Stimulated activated effector memory CD8-positive, alpha-beta T cell treated with anti-CD3 and anti-CD28 coated beads, Interleukin-12 subunit alpha, Interleukin-12 subunit beta, amount 100 ng/mL, for 72 hours (primary cell): ENCODE measurements at regions not wholly inside any gene's neighbourhood (a gene's known extent, or its start where the extent isn't known, plus 50 kb on each side); places are given as distances from the start of the nearest gene placed in this dataset.

ENCODE experiments used
- ATAC-seq: fragments of 150-1000 bp; cut with Tn5 transposase; 2 replicates; pipeline ENCODE4 v1.10.0; 2021
- DNase-seq, 2 donors: peaks; one replicate each; pipeline ENCODE4 v3.0.0; 2021 to 2022; ENCODE audit warnings: low spot score in 2 of 2
- H3K27ac Mint-ChIP-seq: one replicate; pipeline ENCODE4 v1.8.0; 2022; ENCODE audit warnings: mild to moderate bottlenecking, mixed read lengths
- H3K36me3 Mint-ChIP-seq: one replicate; pipeline ENCODE4 v1.8.0; 2022; ENCODE audit warnings: mild to moderate bottlenecking, mixed read lengths
- H3K4me1 Mint-ChIP-seq: one replicate; pipeline ENCODE4 v1.8.0; 2022; ENCODE audit warnings: mixed read lengths
- H3K4me3 Mint-ChIP-seq: one replicate; pipeline ENCODE4 v1.8.0; 2022; ENCODE audit warnings: mild to moderate bottlenecking, mixed read lengths
- H3K9me3 Mint-ChIP-seq: one replicate; pipeline ENCODE4 v1.8.0; 2022; ENCODE audit warnings: mixed read lengths

DNA sequence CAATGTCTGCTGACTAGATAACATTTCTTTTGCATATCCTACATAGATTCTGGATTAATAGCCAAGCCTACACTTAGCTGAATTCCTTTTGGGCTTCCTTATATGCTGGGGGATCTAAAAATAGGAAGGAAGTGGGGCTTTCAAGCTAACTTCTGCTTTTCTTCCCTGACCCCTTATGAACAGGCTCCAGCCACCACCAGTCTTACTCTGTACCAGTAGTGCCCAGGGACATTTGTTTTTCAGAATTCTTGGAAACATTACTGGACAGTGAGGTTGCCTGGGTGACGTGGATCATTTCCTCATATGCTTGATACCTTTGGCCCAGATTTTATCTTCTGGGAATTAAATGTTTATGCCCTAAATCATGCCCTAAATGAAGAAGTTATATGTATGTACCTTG, 55.9 kb upstream of the SRRM4 start:
- Mint-ChIP-seq H3K4me3 (no peak overlapping the region), H3K9me3 (peaks cover 14% of the 10 kb centered on the region), H3K36me3 (no peaks in the 10 kb centered on the region), H3K4me1 (no peaks in the 10 kb centered on the region), H3K27ac (no peak overlapping the region)
- ATAC-seq, result no peak
- no peak for DNase-seq

DNA sequence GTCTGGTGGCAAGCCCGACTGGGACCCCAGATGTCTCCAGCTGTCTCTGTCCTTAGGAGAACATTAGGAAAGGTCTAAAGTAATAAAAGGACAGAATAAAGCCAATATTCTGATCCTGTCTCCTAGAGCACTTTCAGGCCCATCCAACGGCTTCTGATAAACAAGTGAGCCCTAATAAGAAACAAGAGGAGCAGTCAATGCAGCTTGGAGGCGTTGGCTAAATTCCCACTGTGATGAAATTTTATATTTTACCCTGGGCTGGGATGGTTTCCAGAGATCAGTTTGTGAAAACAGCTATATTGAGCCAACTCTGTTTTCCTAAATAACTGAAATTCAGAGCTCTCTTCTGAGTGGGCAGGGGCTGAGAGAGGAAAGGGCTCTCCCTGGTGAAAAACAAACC, 55.5 kb upstream of the SRRM4 start:
- H3K9me3 Mint-ChIP-seq, result peaks cover 14% of the 10 kb centered on the region
- ATAC-seq (no peak), DNase-seq (no peak)
- no peak overlapping the region for H3K27ac Mint-ChIP-seq
- no peaks in the 10 kb centered on the region for H3K36me3 Mint-ChIP-seq
- no peaks in the 10 kb centered on the region for H3K4me1 Mint-ChIP-seq
- H3K4me3 Mint-ChIP-seq, result no peak overlapping the region
